ENCODE measurements at regions not wholly inside any gene's neighbourhood (a gene's known extent, or its start where the extent isn't known, plus 50 kb on each side); places are given as distances from the start of the nearest gene placed in this dataset.

GRCh38 chr6:139868576-139868975 is 494.1 kb upstream of the CITED2 start:
- DNase-seq (ENCODE audit: low read depth, low spot score): no peak

- DNase-seq (ENCODE audit: low read depth, low spot score): no peak
Observed at GRCh38 chr6:139863964-139864363, 489.5 kb upstream of the CITED2 start.

GRCh38 chr6:139863346-139863745 is 488.9 kb upstream of the CITED2 start:
- no peak for DNase-seq (ENCODE audit: low read depth, low spot score)

- DNase-seq (ENCODE audit: low read depth, low spot score): no peak
Observed at GRCh38 chr6:139862311-139862710, 487.9 kb upstream of the CITED2 start.

- DNase-seq (ENCODE audit: low read depth, low spot score): no peak
Observed at GRCh38 chr6:139860203-139860602, 485.8 kb upstream of the CITED2 start.

GRCh38 chr6:139858429-139858828 is 484.0 kb upstream of the CITED2 start:
- no peak for DNase-seq (ENCODE audit: low read depth, low spot score)

GRCh38 chr6:139857143-139857542 is 482.7 kb upstream of the CITED2 start:
- DNase-seq (ENCODE audit: low read depth, low spot score): no peak

- DNase-seq (ENCODE audit: low read depth, low spot score): no peak
Observed at GRCh38 chr6:139856562-139856961, 482.1 kb upstream of the CITED2 start.

- DNase-seq (ENCODE audit: low read depth, low spot score): no peak
Observed at GRCh38 chr6:139855671-139856311, 481.3 kb upstream of the CITED2 start.

GRCh38 chr6:139853302-139853992 is 479.0 kb upstream of the CITED2 start:
- no peak for DNase-seq (ENCODE audit: low read depth, low spot score)

GRCh38 chr6:139852488-139853140 is 478.2 kb upstream of the CITED2 start:
- no peak for DNase-seq (ENCODE audit: low read depth, low spot score)

- DNase-seq (ENCODE audit: low read depth, low spot score): no peak
Observed at GRCh38 chr6:139852067-139852466, 477.6 kb upstream of the CITED2 start.

GRCh38 chr6:139851206-139851605 is 476.8 kb upstream of the CITED2 start:
- DNase-seq (ENCODE audit: low read depth, low spot score): no peak

GRCh38 chr6:139850512-139850911 is 476.1 kb upstream of the CITED2 start:
- no peak for DNase-seq (ENCODE audit: low read depth, low spot score)

- DNase-seq (ENCODE audit: low read depth, low spot score): no peak
Observed at GRCh38 chr6:139847457-139847813, 473.0 kb upstream of the CITED2 start.

GRCh38 chr6:139846538-139847456 is 472.3 kb upstream of the CITED2 start:
- no peak for DNase-seq (ENCODE audit: low read depth, low spot score)

GRCh38 chr6:139844907-139845306 is 470.5 kb upstream of the CITED2 start:
- DNase-seq (ENCODE audit: low read depth, low spot score): no peak

- DNase-seq (ENCODE audit: low read depth, low spot score): no peak
Observed at GRCh38 chr6:139841794-139842215, 467.4 kb upstream of the CITED2 start.

- no peak for DNase-seq (ENCODE audit: low read depth, low spot score)
Observed at GRCh38 chr6:139839506-139840156, 465.2 kb upstream of the CITED2 start.

GRCh38 chr6:139834232-139834631 is 459.8 kb upstream of the CITED2 start:
- DNase-seq (ENCODE audit: low read depth, low spot score): no peak

GRCh38 chr6:139833592-139833991 is 459.1 kb upstream of the CITED2 start:
- DNase-seq (ENCODE audit: low read depth, low spot score): no peak
